Islet of Langerhans (tissue), 1 donor: ENCODE measurements at regions not wholly inside any gene's neighbourhood (a gene's known extent, or its start where the extent isn't known, plus 50 kb on each side); places are given as distances from the start of the nearest gene placed in this dataset.

Experiments used
- FAIRE-seq: peaks from one replicate; lab custom pipeline; 2011; peaks lifted over from hg19 to GRCh38; lab: Jason Lieb, UNC

- no peak for FAIRE-seq
Observed at GRCh38 chr3:99434190-99434589, 204.2 kb upstream of the COL8A1 start.

- FAIRE-seq, result no peak
Observed at GRCh38 chr3:99430348-99431134, 207.9 kb upstream of the COL8A1 start.

DNA sequence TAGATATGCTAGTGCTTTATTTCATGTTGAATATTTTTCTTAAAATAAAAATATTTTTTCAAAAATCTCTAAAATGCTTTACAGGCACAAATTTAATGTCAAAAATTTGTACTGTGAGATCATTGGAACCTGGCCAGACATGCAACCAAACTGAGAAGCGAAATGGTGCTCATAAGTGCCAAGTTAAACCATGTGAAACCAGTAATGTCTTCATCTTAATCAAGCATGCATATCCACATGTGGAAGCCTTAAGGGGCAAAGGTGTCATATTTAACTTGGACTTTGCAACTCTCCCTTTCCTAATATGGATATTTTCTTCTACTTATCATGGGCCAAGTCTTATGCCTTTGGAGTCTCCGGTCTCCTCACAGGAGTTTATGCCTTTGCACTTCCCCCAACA, 208.9 kb upstream of the COL8A1 start:
- FAIRE-seq, result no peak

DNA sequence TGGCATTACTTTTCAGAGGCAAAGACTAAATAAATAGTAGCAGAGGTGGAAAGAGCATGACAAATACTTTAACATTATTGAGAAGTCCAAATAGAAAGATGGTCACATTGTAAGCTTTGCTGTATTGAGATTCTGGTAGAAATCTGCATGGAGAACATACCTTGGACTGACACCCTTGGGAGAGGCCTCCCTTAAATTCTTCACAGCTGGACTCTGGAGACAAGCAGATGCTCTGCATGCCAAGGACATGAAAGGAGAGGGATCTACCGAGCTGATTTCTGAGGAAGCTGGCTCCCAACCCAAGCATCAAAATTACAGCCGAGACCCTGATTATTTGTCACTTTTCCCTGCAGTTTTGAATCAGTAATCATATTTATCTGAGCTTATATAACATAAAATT, 212.5 kb upstream of the COL8A1 start:
- FAIRE-seq, result no peak

- no peak for FAIRE-seq
Observed at GRCh38 chr3:99419116-99419515, 219.3 kb upstream of the COL8A1 start.

DNA sequence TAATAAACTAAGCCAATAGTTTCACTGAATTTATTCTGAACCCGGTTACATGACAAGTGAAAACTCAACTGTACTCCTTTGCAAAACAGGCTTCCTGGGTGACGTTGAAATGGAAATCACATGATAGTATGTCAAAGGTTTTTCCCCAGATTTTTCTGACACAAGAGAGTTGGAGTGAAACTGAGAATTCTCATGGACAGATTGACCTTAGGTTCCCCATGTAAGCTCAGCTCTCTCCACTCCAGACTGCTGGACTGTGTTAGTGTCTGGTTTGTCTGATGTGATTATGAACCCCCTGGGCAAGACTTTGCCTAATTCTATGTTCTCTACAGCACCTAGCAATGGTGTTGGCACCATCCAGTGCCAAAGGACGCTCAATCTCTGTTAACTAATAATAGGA, 219.7 kb upstream of the COL8A1 start:
- FAIRE-seq, result no peak

- no peak for FAIRE-seq
Observed at GRCh38 chr3:99418209-99418635, 220.2 kb upstream of the COL8A1 start.

DNA sequence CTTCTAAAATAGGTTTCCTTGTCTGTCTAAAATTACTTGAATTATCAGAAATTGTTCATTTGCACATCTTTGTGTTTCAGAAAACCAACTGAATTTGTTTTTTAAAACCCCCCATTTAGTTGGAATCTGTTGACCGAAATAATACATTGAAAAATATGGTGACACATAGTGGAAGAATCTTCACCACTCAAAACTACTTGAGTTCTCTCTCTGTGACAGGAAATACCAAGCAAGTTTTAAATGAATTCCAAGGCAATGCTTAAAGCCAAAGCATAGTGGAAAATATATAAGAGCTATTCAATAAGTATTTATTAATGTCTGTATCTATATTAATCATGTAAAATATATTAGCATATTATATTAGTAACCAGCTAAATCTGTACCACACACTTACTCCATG, 224.9 kb upstream of the COL8A1 start:
- no peak for FAIRE-seq

GRCh38 chr3:99410789-99411311, 227.5 kb upstream of the COL8A1 start:
- FAIRE-seq, result no peak

GRCh38 chr3:99409961-99410360, 228.4 kb upstream of the COL8A1 start:
- no peak for FAIRE-seq

- no peak for FAIRE-seq
Observed at GRCh38 chr3:99407257-99407656, 231.1 kb upstream of the COL8A1 start.

DNA sequence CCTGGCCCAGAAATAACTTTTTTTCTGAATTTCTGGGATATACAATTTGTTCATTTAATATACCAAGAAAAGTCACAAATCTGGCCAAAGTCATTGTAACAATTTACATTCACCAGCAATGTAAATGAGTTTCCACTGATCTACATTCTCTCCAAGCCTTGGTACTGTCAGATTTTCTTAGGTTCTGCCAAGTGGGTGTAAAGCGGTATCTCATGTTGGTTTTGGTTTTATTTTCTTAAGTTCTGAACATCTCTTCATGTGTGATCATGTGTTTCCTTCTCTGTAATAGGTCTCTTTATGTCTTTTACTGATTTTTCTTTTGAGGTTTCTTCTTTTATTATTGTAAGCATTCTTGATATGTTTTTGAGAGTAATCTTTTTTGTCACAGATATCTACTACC, 235.6 kb upstream of the COL8A1 start:
- no peak for FAIRE-seq

DNA sequence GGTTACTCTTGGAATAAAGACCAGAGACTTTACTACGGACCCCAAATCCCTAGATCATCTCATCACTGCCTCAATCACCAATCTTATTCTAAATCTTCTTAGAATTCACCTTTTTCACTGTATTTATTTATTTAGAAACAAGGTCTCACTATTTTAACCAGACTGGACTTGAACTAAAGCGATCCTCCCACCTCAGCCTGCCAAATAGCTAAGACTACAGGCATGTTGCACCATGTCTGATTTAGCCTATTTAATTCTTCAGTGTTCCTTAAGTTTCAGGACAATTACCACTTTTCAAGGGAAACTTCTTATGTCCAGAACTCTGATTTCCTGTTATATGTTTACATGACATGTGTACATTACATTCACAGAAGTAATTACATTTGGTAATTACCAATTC, 238.0 kb upstream of the COL8A1 start:
- FAIRE-seq, result no peak

GRCh38 chr3:99396651-99397275, 241.6 kb upstream of the COL8A1 start:
- FAIRE-seq, result no peak

GRCh38 chr3:99394831-99395778, 243.3 kb upstream of the COL8A1 start:
- no peak for FAIRE-seq

DNA sequence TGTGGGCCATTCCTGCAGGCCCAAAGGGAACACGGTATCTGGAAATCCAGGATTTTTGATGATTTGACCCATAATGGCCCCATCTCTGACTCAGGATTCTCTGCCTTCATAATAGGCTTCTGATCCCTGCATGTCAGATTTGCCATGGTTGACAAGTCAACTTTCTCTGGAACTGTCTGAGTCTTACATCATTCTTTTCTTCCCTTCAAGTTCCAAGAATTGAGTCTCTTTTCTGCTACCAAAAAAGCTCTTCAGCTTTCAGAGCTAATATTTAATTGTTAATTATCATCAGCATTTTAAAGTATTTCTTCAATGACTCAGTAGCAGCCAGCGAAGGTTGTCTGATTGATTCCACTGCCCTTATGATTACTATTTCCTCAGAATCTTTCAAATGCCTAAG, 244.4 kb upstream of the COL8A1 start:
- no peak for FAIRE-seq

GRCh38 chr3:99388780-99389179, 249.6 kb upstream of the COL8A1 start:
- no peak for FAIRE-seq

DNA sequence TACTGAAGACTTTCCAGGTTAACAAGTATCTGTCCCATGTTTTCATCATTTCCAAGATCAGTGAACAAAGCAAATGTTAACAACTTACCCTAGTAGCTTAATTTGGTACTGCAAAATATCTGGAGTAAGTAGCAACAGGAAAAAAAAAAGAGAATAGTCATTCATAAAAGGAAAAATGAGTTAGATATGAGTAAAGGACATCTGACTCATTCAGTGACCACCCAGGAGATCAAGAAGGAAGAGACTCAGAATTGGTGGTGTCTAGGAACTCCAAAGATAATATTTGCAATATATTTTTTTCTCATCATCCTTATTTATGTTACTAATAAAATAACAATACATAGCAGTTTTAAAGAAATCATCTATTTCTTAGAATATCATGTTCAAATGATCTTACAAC, 253.8 kb upstream of the COL8A1 start:
- FAIRE-seq, result no peak

DNA sequence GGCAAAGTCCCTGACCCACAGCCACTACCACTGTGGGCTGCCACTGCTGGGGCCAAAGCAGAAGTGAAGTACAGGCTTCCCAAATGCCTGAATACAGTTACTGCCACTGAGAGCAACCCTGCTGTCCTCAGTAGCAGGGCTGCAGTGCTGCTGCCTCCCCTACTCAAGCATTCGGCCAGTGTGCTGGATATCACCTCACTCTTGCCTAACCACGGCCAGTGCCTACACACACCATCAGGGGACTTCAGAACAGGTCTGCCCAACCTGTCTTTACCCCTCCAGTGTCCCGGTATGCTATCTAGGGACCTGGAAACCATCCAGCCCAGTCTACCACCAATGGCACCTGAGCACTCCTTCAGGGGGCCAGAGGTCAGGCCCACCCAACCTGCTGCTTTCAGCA, 261.5 kb upstream of the COL8A1 start:
- FAIRE-seq, result no peak

DNA sequence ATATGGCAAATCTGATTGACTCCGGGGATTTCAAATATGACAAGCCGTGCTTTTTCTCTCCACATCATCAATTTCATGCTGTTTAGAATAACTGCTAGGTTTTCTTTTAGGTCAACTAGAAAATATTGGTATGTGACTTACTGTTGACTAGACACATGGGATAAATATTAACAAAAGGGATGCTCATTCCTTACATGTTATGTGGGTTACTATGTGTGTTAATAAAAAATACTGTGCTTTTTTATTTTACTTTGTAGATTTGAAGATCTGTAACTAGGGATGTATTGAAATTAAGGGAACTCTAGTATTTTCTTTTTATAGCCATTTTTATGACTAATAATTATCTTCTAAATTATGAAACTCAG, 264.6 kb upstream of the COL8A1 start:
- no peak for FAIRE-seq

GRCh38 chr3:99373088-99373845, 265.1 kb upstream of the COL8A1 start:
- FAIRE-seq, result no peak
